M059J (cell line): ENCODE measurements at regions not wholly inside any gene's neighbourhood (a gene's known extent, or its start where the extent isn't known, plus 50 kb on each side); places are given as distances from the start of the nearest gene placed in this dataset.
"Not testable (repeated sequence)": the region's sequence is repeated elsewhere in the genome, so short reads cannot be mapped to it uniquely, and the experiment has no call there.

Experiments
- DNase-seq: peaks from one replicate; pipeline ENCODE4 v3.0.0-alpha.2; 2012; ENCODE audit warnings: low read depth

- DNase-seq: no peak
Observed at GRCh38 chrX:47302396-47302795, 68.0 kb upstream of the ZNF157 start.

- DNase-seq: not testable (repeated sequence)
Observed at GRCh38 chrX:47306471-47307023, 63.8 kb upstream of the ZNF157 start.

DNA sequence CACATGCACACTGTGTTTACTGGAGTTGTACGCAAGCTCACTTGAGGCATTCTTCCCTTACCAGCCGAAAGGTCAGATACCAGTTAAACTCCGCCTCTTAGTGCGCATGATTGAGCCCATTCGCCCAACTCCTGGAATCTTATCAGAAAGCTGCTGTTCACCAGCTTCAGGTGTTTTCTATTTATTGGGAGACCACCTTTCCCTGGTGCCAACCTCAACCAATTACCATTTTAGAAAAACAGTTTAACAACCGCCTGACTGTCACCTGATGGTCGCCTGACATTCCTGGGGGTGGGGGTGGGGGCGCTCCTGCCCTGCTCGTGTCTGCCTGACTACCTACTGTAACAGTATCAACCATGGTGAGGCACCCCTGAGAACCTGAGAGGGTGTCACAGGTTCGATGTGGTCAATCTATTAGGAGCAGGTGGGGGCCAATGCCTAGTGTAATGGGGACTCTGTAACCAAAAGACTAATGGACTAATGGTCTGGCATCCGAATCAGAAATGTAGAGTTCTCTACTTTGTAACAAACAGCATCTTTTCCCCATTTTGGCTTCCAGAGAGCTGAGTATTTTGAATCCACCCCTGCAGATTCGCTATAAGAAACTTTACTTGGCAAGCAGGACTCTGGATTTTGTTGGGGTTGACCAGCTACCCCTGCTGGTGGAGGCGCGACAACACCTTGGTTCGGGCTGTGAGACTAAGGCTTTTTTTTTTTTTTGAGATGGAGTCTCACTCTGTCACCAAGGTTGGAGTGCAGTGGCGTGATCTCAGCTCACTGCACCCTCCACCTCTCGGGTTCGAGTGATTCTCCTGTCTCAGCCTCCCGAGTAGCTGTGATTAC is 58.2 kb upstream of the ZNF157 start:
- DNase-seq: peak; percentile 68

- DNase-seq: no peak
Observed at GRCh38 chrX:47313056-47313455, 57.3 kb upstream of the ZNF157 start.

DNA sequence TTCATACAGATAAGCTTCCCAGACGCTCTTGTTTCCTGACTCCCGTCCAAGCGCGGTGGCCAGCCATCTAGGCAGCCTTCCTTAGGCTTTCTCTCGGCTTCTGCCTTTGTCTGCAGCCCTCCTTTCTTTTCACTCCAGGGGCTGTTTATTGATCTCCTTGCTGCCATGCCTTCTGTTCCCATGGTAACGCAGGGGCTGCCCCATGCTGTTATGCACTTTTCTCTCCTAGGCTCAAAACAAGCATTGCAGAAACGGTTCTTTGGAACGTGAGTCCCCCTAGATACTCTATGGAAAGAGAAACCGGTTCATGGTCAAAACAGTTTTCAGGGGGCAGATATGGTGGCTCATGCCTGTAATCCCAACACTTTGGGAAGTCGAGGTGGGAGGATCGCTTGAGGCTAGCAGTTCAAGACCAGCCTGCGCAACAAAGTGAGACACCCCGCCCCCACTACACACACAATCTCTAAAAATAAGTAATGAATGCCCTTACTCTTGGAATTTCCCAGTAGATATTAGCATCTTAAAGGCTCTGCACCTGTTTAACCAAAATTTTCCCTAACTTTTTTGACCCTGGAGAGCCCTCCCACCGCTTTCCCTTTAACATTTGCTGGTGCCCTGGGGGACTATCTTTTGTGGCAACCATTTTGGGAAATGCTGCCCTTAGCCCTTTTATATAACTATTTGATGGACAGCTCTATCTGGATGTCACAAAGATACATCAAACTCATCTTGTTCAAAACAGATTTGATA is 53.9 kb upstream of the ZNF157 start:
- DNase-seq: no peak
